ENCODE measurements at regions not wholly inside any gene's neighbourhood (a gene's known extent, or its start where the extent isn't known, plus 50 kb on each side); places are given as distances from the start of the nearest gene placed in this dataset.
"Not testable (repeated sequence)": the region's sequence is repeated elsewhere in the genome, so short reads cannot be mapped to it uniquely, and the experiment has no call there.

GRCh38 chr5:127163750-127164149 lies 90.4 kb upstream of the C5orf63 start:
- no peak overlapping the region for H3K4me3 ChIP-seq (ENCODE audit: low read depth, low read length)
- no peaks in the 10 kb centered on the region for H3K27me3 ChIP-seq (ENCODE audit: control insufficient read depth, insufficient read depth, low read length)
- TF ChIP-seq CTCF (IDR thresholded peaks at IDR 0.05; ENCODE audit: low read depth, low read length): no peak
- ChIA-PET POLR2A (no interaction called here), CTCF (no interaction called here)
- no peaks in the 10 kb centered on the region for H3K9me3 ChIP-seq (ENCODE audit: control insufficient read depth, insufficient read depth, low read length)
- no peak overlapping the region for H3K27ac ChIP-seq (ENCODE audit: low read depth, low read length)
- DNase-seq (ENCODE audit: low read depth, low spot score): no peak

GRCh38 chr5:127170918-127171600 lies 97.8 kb upstream of the C5orf63 start:
- no peak for DNase-seq (ENCODE audit: low read depth, low spot score)
- Histone ChIP-seq H3K4me3 (ENCODE audit: low read depth, low read length) (no peak overlapping the region), H3K27ac (ENCODE audit: low read depth, low read length) (no peak overlapping the region), H3K9me3 (ENCODE audit: control insufficient read depth, insufficient read depth, low read length) (peaks cover 7% of the 10 kb centered on the region), H3K27me3 (ENCODE audit: control insufficient read depth, insufficient read depth, low read length) (no peaks in the 10 kb centered on the region)
- TF ChIP-seq CTCF (IDR thresholded peaks at IDR 0.05; ENCODE audit: low read depth, low read length): no peak
- POLR2A ChIA-PET: no interaction called here
- CTCF ChIA-PET: no interaction called here

DNA sequence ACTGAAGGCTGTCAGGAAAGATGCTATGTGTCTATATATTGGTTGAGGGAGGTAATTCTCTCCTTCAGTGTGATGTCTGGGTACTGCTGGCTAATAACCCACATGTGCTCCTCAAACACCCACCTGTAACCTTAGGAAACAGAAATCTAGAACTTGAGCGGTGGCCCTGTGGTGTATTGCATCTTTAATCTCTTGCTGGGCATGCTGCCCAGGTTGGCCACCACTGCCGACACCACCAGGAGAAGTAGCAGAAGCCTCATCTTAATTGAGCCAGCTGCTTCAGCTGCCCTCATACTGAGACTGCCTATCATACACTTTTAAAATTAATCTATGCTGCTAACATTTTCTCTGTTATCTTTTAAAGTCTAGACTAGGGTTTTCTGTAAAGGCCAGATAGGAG lies 103.5 kb upstream of the C5orf63 start:
- CTCF ChIA-PET: no interaction called here
- POLR2A ChIA-PET: no interaction called here
- H3K9me3 ChIP-seq (ENCODE audit: control insufficient read depth, insufficient read depth, low read length): peaks cover 7% of the 10 kb centered on the region
- DNase-seq (ENCODE audit: low read depth, low spot score): no peak
- H3K27me3 ChIP-seq (ENCODE audit: control insufficient read depth, insufficient read depth, low read length): peaks cover 4% of the 10 kb centered on the region
- no peak for TF ChIP-seq CTCF (IDR thresholded peaks at IDR 0.05; ENCODE audit: low read depth, low read length)
- no peak overlapping the region for H3K4me3 ChIP-seq (ENCODE audit: low read depth, low read length)
- H3K27ac ChIP-seq (ENCODE audit: low read depth, low read length): no peak overlapping the region

DNA sequence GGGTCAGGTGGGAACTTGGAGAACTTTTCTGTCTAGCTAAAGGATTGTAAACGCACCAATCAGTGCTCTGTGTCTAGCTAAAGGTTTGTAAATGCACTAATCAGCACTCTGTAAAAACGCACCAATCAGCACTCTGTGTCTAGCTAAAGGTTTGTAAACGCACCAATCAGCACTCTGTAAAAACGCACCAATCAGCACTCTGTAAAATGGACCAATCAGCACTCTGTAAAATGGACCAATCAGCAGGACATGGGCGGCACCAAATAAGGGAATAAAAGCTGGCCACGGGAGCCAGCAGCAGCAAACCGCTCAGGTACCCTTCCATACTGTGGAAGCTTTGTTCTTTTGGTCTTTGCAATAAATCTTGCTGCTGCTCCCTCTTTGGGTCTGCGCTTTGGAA lies 108.0 kb upstream of the MEGF10 start:
- H3K4me3 ChIP-seq (ENCODE audit: low read depth, low read length); H3K27me3 ChIP-seq (ENCODE audit: control insufficient read depth, insufficient read depth, low read length); H3K27ac ChIP-seq (ENCODE audit: low read depth, low read length); H3K9me3 ChIP-seq (ENCODE audit: control insufficient read depth, insufficient read depth, low read length); CTCF ChIA-PET; DNase-seq (ENCODE audit: low read depth, low spot score); POLR2A ChIA-PET: not testable (repeated sequence)

DNA sequence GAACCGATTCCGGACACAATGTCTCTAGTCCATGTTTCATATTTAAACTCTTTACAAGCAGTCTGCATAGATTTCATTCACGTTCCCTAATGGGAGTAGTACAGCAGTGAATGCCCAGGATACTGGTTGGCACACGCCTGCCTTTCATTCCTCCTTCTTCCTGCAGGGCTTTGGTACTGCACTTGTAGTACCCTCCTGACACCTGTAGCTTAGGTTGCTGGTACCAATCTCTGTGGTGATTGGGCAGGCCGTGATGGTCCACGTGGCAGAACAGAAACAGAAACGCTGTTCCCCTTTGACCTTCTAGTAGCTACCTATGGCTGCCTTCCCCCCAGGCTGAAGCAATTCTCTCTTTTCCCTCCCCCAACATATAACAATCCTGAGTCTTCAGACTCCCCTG lies 107.3 kb upstream of the MEGF10 start:
- H3K4me3 ChIP-seq (ENCODE audit: low read depth, low read length): no peak overlapping the region
- H3K9me3 ChIP-seq (ENCODE audit: control insufficient read depth, insufficient read depth, low read length): no peaks in the 10 kb centered on the region
- ChIA-PET CTCF (no interaction called here), POLR2A (no interaction called here)
- no peak for TF ChIP-seq CTCF (IDR thresholded peaks at IDR 0.05; ENCODE audit: low read depth, low read length)
- H3K27me3 ChIP-seq (ENCODE audit: control insufficient read depth, insufficient read depth, low read length): no peaks in the 10 kb centered on the region
- no peak overlapping the region for H3K27ac ChIP-seq (ENCODE audit: low read depth, low read length)
- no peak for DNase-seq (ENCODE audit: low read depth, low spot score)

Measured in AG04450 (cell line).